Endothelial cell of umbilical vein (primary cell): ENCODE measurements at regions not wholly inside any gene's neighbourhood (a gene's known extent, or its start where the extent isn't known, plus 50 kb on each side); places are given as distances from the start of the nearest gene placed in this dataset.

Experiments used
- BruUV-seq: library from RNA; stranded (reverse); fragments of 400-500 nt; replicated peaks from 2 replicates; lab custom pipeline; 2021; lab: Mats Ljungman, UMichigan
- CTCF ChIA-PET: fragments of 300-600, 350-600 bp; sonication (Branson Sonifier 250); formaldehyde crosslinking; loops from one replicate; lab custom pipeline; 2021; ENCODE audit warnings: antibody characterized with exemption, inconsistent platforms; lab: Charles Lee
- POLR2A ChIA-PET: fragments of 300-600, 350-600 bp; sonication (Branson Sonifier 250); formaldehyde crosslinking; loops from one replicate; lab custom pipeline; 2021; ENCODE audit warnings: antibody characterized with exemption, inconsistent platforms; lab: Charles Lee
- DNase-seq: peaks from one replicate; pipeline ENCODE4 v3.0.0-alpha.2; 2011; ENCODE audit warnings: low read depth, low spot score
- FAIRE-seq: peaks from 2 replicates; lab custom pipeline; 2011; peaks lifted over from hg19 to GRCh38; lab: Jason Lieb, UNC
- H2AFZ ChIP-seq: 2 replicates; pipeline ENCODE4 v1.6.0; 2012; ENCODE audit warnings: low read depth, low read length, control low read depth, inconsistent platforms
- H3K27ac ChIP-seq: 2 replicates; pipeline ENCODE4 v1.5.1; 2011; ENCODE audit warnings: low read depth, mild to moderate bottlenecking, control low read depth, low read length, moderate library complexity; ENCODE audit not compliant: insufficient read depth
- H3K27me3 ChIP-seq, 2 experiments: 2 replicates each; pipeline versions ENCODE4 v1.6.0 to v1.6.1; 2011; ENCODE audit warnings: low read length in 2 of 2, mixed read lengths in 1 of 2; ENCODE audit not compliant: control insufficient read depth in 2 of 2, insufficient read depth in 2 of 2
- H3K36me3 ChIP-seq, 2 experiments: 2 replicates in 1 of 2; 3 replicates in 1 of 2; pipeline ENCODE4 v1.5.1; 2011; ENCODE audit warnings: low read length in 2 of 2, mild to moderate bottlenecking in 1 of 2, moderate library complexity in 1 of 2; ENCODE audit not compliant: control insufficient read depth in 2 of 2, insufficient read depth in 2 of 2; ENCODE audit errors: extremely low read depth in 1 of 2
- H3K4me1 ChIP-seq: 3 replicates; pipeline ENCODE4 v1.5.1; 2011; ENCODE audit warnings: mild to moderate bottlenecking, low read length; ENCODE audit not compliant: control insufficient read depth, insufficient read depth; ENCODE audit errors: extremely low read depth
- H3K4me2 ChIP-seq: 2 replicates; pipeline ENCODE4 v1.6.1; 2011; ENCODE audit warnings: low read length, control low read depth, mixed read lengths; ENCODE audit not compliant: insufficient read depth
- H3K4me3 ChIP-seq, 3 experiments: fragments of 200-600 bp in 1 of 3; sonication (generic), shearing (Covaris generic) in 1 of 3; replicated peaks in 1 of 3; 2 replicates each; pipeline ENCODE4 v1.5.1; 2011 to 2016; ENCODE audit warnings: control low read depth in 3 of 3, low read length in 3 of 3, mild to moderate bottlenecking in 2 of 3, inconsistent platforms in 1 of 3, low read depth in 1 of 3, moderate library complexity in 1 of 3; ENCODE audit not compliant: insufficient read depth in 1 of 3
- H3K79me2 ChIP-seq: 2 replicates; pipeline ENCODE4 v1.6.0; 2012; ENCODE audit warnings: low read length, inconsistent platforms; ENCODE audit not compliant: control insufficient read depth, insufficient read depth
- H3K9ac ChIP-seq: replicated peaks from 2 replicates; pipeline ENCODE3; 2011; ENCODE audit warnings: low read length, control low read depth; ENCODE audit not compliant: insufficient read depth; ENCODE audit errors: extremely low read depth
- H3K9me1 ChIP-seq: replicated peaks from 3 replicates; pipeline ENCODE4 v1.6.0; 2011; ENCODE audit warnings: mild to moderate bottlenecking, low read length; ENCODE audit not compliant: control insufficient read depth, insufficient read depth; ENCODE audit errors: extremely low read depth
- H3K9me3 ChIP-seq: replicated peaks from 2 replicates; pipeline ENCODE4 v1.5.1; 2012; ENCODE audit warnings: low read length, inconsistent platforms; ENCODE audit not compliant: control insufficient read depth, insufficient read depth
- H4K20me1 ChIP-seq: replicated peaks from 2 replicates; pipeline ENCODE3; 2011; ENCODE audit warnings: mild to moderate bottlenecking, low read length; ENCODE audit not compliant: control insufficient read depth, insufficient read depth; ENCODE audit errors: extremely low read depth
- CTCF ChIP-seq, 2 donors: IDR thresholded peaks; 1 replicate in 1 of 2; 2 replicates in 1 of 2; pipeline ENCODE4 v1.5.1; 2011; ENCODE audit warnings: low read length in 2 of 2, mild to moderate bottlenecking in 2 of 2, moderate library complexity in 2 of 2, control low read depth in 1 of 2, inconsistent platforms in 1 of 2, low read depth in 1 of 2; ENCODE audit not compliant: insufficient read depth in 1 of 2; ENCODE audit errors: extremely low read depth in 1 of 2
- EZH2 ChIP-seq: IDR thresholded peaks from 2 replicates; pipeline ENCODE4 v1.6.1; 2012; ENCODE audit warnings: borderline replicate concordance, low read depth, mild to moderate bottlenecking, moderate library complexity, low read length, inconsistent platforms; ENCODE audit not compliant: severe bottlenecking
- FOS ChIP-seq: IDR thresholded peaks from 2 replicates; pipeline ENCODE4 v1.6.1; 2011; ENCODE audit warnings: mild to moderate bottlenecking, low read length, moderate library complexity, borderline replicate concordance; ENCODE audit not compliant: insufficient read depth
- GATA2 ChIP-seq: IDR thresholded peaks from 2 replicates; pipeline ENCODE4 v1.7.0; 2011; ENCODE audit warnings: low read depth, mild to moderate bottlenecking, moderate library complexity, mixed read lengths, low read length; ENCODE audit not compliant: insufficient read length, insufficient read depth
- JUN ChIP-seq: IDR thresholded peaks from 2 replicates; pipeline ENCODE4 v1.6.1; 2011; ENCODE audit warnings: borderline replicate concordance, low read depth; ENCODE audit not compliant: insufficient read length, insufficient read depth
- MAX ChIP-seq: IDR thresholded peaks from 2 replicates; pipeline ENCODE4 v1.6.1; 2011; ENCODE audit not compliant: insufficient read depth, insufficient read length
- MYC ChIP-seq: IDR thresholded peaks from one replicate; pipeline ENCODE4 v1.6.1; 2011; ENCODE audit warnings: mild to moderate bottlenecking, low read depth, low read length
- POLR2A ChIP-seq: IDR thresholded peaks from 2 replicates; pipeline ENCODE4 v1.6.1; 2012; ENCODE audit warnings: low read depth, mild to moderate bottlenecking, control low read depth, low read length
- POLR2AphosphoS5 ChIP-seq: IDR thresholded peaks from 2 replicates; pipeline ENCODE4 v1.6.1; 2012; ENCODE audit warnings: low read depth, mild to moderate bottlenecking, control low read depth, low read length, moderate library complexity; ENCODE audit not compliant: insufficient read depth
- dilution Hi-C: fragments of 300-500 bp; cut with MboI; formaldehyde crosslinking; loops from one replicate; pipeline ENCODE4 v1.15.0; 2019; ENCODE audit warnings: low sequenced_read_pairs; ENCODE audit not compliant: extremely low pct_ligation_motif_present
- intact Hi-C: fragments of 100-400 bp; cut with micrococcal nuclease; formaldehyde crosslinking; loops from one replicate; pipeline ENCODE4 v1.10.0; 2022

GRCh38 chr3:109977897-109978296 is 640.6 kb upstream of the DPPA4 start:
- Histone ChIP-seq H4K20me1 (no peaks in the 10 kb centered on the region), H3K9me1 (no peaks in the 10 kb centered on the region), H3K4me3 (no peak overlapping the region), H3K9ac (no peak overlapping the region), H3K27ac (no peak overlapping the region), H2AFZ (no peak overlapping the region), H3K4me2 (no peak overlapping the region), H3K4me1 (no peaks in the 10 kb centered on the region), H3K36me3 (no peaks in the 10 kb centered on the region), H3K79me2 (no peaks in the 10 kb centered on the region), H3K9me3 (no peaks in the 10 kb centered on the region), H3K27me3 (no peaks in the 10 kb centered on the region)
- dilution Hi-C loops (no loop called here), intact Hi-C loops (no loop called here)
- FAIRE-seq (no peak), DNase-seq (no peak)
- TF ChIP-seq MAX (no peak), POLR2AphosphoS5 (no peak), FOS (no peak), POLR2A (no peak), GATA2 (no peak), JUN (no peak), EZH2 (no peak), CTCF (IDR thresholded peaks at IDR 0.05; ENCODE audit: extremely low read depth in 1 of 2, insufficient read depth in 1 of 2, low read depth in 1 of 2, low read length in 2 of 2) (no peak), MYC (no peak)
- ChIA-PET CTCF (no interaction called here), POLR2A (no interaction called here)
- no TSS peak for BruUV-seq
